22Rv1 (cell line): ENCODE measurements at regions not wholly inside any gene's neighbourhood (a gene's known extent, or its start where the extent isn't known, plus 50 kb on each side); places are given as distances from the start of the nearest gene placed in this dataset.

Source experiments
- ZFX ChIP-seq: fragments of 450-650 bp; IDR thresholded peaks from 2 replicates; pipeline ENCODE4 v1.6.1; 2017; ENCODE audit warnings: antibody characterized with exemption, borderline replicate concordance
- TF ChIP-seq, protein P1 (sequence below): fragments of 450-650 bp; IDR thresholded peaks from 2 replicates; pipeline ENCODE4 v1.5.1; 2017; ENCODE audit warnings: mild to moderate bottlenecking

DNA sequence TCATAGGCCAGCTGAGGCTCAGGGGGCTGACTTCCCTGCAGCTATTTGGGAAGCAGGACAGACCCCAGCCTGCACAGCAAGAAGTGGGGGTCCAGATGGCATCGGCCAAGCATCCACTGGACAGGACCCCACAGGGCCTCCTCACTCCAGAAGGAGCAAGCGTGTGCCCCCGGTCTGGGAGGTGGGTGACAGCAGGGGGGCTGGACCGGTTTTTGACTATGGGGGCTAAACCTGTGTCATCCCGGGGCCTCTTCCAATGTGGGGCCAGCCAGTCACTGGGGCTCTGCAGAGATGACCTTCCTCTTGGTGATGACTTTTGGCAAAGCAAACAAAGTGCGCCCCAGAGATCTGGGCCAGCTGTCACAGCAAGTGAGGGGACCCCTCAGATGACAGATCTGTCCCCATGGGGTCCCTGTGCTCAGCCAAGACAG lies 163.9 kb downstream of the OLFM1 start:
- TF ChIP-seq, protein P1, sequence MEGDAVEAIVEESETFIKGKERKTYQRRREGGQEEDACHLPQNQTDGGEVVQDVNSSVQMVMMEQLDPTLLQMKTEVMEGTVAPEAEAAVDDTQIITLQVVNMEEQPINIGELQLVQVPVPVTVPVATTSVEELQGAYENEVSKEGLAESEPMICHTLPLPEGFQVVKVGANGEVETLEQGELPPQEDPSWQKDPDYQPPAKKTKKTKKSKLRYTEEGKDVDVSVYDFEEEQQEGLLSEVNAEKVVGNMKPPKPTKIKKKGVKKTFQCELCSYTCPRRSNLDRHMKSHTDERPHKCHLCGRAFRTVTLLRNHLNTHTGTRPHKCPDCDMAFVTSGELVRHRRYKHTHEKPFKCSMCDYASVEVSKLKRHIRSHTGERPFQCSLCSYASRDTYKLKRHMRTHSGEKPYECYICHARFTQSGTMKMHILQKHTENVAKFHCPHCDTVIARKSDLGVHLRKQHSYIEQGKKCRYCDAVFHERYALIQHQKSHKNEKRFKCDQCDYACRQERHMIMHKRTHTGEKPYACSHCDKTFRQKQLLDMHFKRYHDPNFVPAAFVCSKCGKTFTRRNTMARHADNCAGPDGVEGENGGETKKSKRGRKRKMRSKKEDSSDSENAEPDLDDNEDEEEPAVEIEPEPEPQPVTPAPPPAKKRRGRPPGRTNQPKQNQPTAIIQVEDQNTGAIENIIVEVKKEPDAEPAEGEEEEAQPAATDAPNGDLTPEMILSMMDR = no peak
- no peak for TF ChIP-seq ZFX
